ENCODE measurements at regions not wholly inside any gene's neighbourhood (a gene's known extent, or its start where the extent isn't known, plus 50 kb on each side); places are given as distances from the start of the nearest gene placed in this dataset.
"Not testable (repeated sequence)": the region's sequence is repeated elsewhere in the genome, so short reads cannot be mapped to it uniquely, and the experiment has no call there.

DNA sequence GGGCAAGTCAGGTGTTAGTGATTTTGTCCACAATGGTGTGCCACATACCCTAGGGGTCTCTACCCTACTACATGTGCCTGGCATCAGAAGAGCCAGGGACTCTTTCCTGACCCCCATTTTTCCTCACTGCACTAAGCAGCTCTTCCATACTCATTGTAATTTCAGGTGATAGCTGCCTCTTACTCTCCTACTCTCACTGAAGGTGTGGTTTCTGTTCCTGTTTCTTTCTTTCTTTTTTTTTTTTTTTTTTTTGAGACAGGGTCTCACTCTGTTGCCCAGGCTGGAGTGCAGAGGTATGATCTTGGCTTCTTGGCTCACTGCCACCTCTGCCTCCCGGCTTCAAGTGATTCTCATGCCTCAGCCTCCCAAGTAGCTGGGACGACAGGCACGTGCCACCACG is 164.9 kb upstream of the USP9X start:
- Mint-ChIP-seq H3K36me3 (no peaks in the 10 kb centered on the region), H3K4me1 (no peaks in the 10 kb centered on the region), H3K27me3 (ENCODE audit: low read depth in 3 of 3) (peaks cover 0 to 8% (median 1%) of the 10 kb centered on the region in 3 donors), H3K4me3 (no peak overlapping the region), H3K27ac (no peak overlapping the region), H3K9me3 (peaks cover 3 to 15% (median 8%) of the 10 kb centered on the region in 7 donors)
- no peak for DNase-seq
- Histone ChIP-seq H3K79me2 (ENCODE audit: insufficient read depth, low read length) (no peaks in the 10 kb centered on the region), H3K9me3 (replicated peaks in 1 of 2; ENCODE audit: control insufficient read depth in 1 of 2, insufficient read depth in 1 of 2, low read length in 2 of 2) (peaks cover 0 to 13% of the 10 kb centered on the region in 2 donors), H3K27ac (ENCODE audit: low read depth in 1 of 2, low read length in 2 of 2) (no peak overlapping the region), H3K9ac (ENCODE audit: insufficient read depth, low read length, poor library complexity, severe bottlenecking) (no peak overlapping the region), H3K4me1 (ENCODE audit: control insufficient read depth in 1 of 2, insufficient read depth in 2 of 2, low read length in 2 of 2) (no peaks in the 10 kb centered on the region), H4K20me1 (ENCODE audit: insufficient read depth, low read length) (no peaks in the 10 kb centered on the region), H3K27me3 (ENCODE audit: control insufficient read depth in 2 of 2, insufficient read depth in 2 of 2, low read length in 2 of 2) (peaks cover 0 to 2% of the 10 kb centered on the region in 2 donors), H3K36me3 (replicated peaks in 1 of 2; ENCODE audit: control insufficient read depth in 1 of 2, insufficient read depth in 2 of 2, low read length in 2 of 2) (no peaks in the 10 kb centered on the region), H3K4me2 (replicated peaks; ENCODE audit: extremely low read depth, low read length, poor library complexity, severe bottlenecking) (no peak overlapping the region), H3K4me3 (replicated peaks in 1 of 3; ENCODE audit: low read depth in 2 of 3, low read length in 3 of 3) (no peak overlapping the region), H2AFZ (ENCODE audit: insufficient read depth, low read depth, low read length, poor library complexity, severe bottlenecking) (no peak overlapping the region)
- intact Hi-C loops (cut with micrococcal nuclease), result no loop called here
- TF ChIP-seq, protein P1, sequence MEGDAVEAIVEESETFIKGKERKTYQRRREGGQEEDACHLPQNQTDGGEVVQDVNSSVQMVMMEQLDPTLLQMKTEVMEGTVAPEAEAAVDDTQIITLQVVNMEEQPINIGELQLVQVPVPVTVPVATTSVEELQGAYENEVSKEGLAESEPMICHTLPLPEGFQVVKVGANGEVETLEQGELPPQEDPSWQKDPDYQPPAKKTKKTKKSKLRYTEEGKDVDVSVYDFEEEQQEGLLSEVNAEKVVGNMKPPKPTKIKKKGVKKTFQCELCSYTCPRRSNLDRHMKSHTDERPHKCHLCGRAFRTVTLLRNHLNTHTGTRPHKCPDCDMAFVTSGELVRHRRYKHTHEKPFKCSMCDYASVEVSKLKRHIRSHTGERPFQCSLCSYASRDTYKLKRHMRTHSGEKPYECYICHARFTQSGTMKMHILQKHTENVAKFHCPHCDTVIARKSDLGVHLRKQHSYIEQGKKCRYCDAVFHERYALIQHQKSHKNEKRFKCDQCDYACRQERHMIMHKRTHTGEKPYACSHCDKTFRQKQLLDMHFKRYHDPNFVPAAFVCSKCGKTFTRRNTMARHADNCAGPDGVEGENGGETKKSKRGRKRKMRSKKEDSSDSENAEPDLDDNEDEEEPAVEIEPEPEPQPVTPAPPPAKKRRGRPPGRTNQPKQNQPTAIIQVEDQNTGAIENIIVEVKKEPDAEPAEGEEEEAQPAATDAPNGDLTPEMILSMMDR (IDR thresholded peaks at IDR 0.05), result no peak
- 100% methylated on average over 1 of the region's 4 CpGs for WGBS (ENCODE audit: insufficient coverage)

DNA sequence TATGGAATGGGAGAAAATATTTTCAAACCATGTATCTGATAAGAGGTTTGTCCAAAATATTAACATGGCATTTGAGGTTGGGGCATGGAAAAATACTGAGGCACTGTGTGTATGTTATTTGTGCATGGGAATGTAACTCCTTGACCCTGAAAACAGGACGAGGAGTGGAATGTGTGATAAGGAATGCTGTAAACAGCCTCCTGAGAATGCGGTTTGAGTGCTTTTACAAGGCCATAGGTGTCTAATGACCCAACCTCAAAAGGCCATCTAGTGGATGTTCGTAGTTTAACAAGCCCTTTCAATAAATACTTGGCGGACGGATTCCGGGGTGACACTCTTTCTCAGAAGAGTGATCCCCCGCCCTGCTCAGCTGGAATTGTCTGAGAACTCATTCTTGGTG is 162.9 kb upstream of the USP9X start:
- TF ChIP-seq, protein P1 (IDR thresholded peaks at IDR 0.05), result no peak
- Histone ChIP-seq H3K4me2 (replicated peaks; ENCODE audit: extremely low read depth, low read length, poor library complexity, severe bottlenecking) (no peak overlapping the region), H3K9ac (ENCODE audit: insufficient read depth, low read length, poor library complexity, severe bottlenecking) (no peak overlapping the region), H3K27ac (ENCODE audit: low read depth in 1 of 2, low read length in 2 of 2) (no peak overlapping the region), H2AFZ (ENCODE audit: insufficient read depth, low read depth, low read length, poor library complexity, severe bottlenecking) (no peak overlapping the region), H3K9me3 (replicated peaks in 1 of 2; ENCODE audit: control insufficient read depth in 1 of 2, insufficient read depth in 1 of 2, low read length in 2 of 2) (peaks cover 0 to 13% of the 10 kb centered on the region in 2 donors), H4K20me1 (ENCODE audit: insufficient read depth, low read length) (no peaks in the 10 kb centered on the region), H3K27me3 (ENCODE audit: control insufficient read depth in 2 of 2, insufficient read depth in 2 of 2, low read length in 2 of 2) (peaks cover 0 to 2% of the 10 kb centered on the region in 2 donors), H3K79me2 (ENCODE audit: insufficient read depth, low read length) (no peaks in the 10 kb centered on the region), H3K36me3 (replicated peaks in 1 of 2; ENCODE audit: control insufficient read depth in 1 of 2, insufficient read depth in 2 of 2, low read length in 2 of 2) (no peaks in the 10 kb centered on the region), H3K4me3 (replicated peaks in 1 of 3; ENCODE audit: low read depth in 2 of 3, low read length in 3 of 3) (no peak overlapping the region), H3K4me1 (ENCODE audit: control insufficient read depth in 1 of 2, insufficient read depth in 2 of 2, low read length in 2 of 2) (no peaks in the 10 kb centered on the region)
- intact Hi-C loops (cut with micrococcal nuclease), result no loop called here
- peaks cover 0 to 8% (median 1%) of the 10 kb centered on the region in 3 donors for H3K27me3 Mint-ChIP-seq (ENCODE audit: low read depth in 3 of 3)
- no peaks in the 10 kb centered on the region for H3K4me1 Mint-ChIP-seq
- H3K4me3 Mint-ChIP-seq, result no peak overlapping the region
- DNase-seq, result no peak
- H3K9me3 Mint-ChIP-seq, result peaks cover 3 to 15% (median 8%) of the 10 kb centered on the region in 7 donors
- H3K36me3 Mint-ChIP-seq, result no peaks in the 10 kb centered on the region
- H3K27ac Mint-ChIP-seq, result no peak overlapping the region
- WGBS (ENCODE audit: insufficient coverage), result 100% methylated on average over 1 of the region's 7 CpGs

DNA sequence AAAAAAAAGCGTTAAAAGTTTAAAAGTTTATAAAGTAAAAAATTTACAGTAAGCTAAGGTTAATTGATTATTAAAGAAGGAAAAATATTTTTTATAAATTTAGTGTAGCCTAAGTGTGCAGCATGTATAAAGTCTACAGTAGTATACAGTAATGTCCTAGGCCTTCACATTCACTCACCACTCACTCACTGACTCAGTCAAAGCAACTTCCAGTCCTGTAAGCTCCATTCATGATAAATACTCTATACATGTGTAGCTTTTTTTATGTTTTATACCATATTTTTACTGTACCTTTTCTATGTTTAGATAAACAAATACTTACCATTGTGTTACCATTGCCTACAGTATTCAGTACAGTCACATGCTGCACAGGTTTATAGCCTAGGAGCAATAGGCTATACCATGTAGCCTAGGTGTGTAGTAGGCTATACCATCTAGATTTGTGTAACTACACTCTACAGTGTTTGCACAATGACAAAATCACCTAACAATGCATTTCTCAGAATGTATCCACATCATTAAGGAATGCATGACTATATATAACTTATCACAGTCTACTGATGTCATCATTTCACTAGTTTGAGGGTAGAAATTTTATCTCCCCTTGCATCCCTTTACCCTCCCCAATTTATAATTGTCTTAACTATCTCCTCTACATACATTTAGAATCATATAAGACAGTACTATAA is 158.4 kb upstream of the USP9X start:
- H2AFZ ChIP-seq (ENCODE audit: insufficient read depth, low read depth, low read length, poor library complexity, severe bottlenecking); DNase-seq; H3K27ac ChIP-seq (ENCODE audit: low read depth in 1 of 2, low read length in 2 of 2); H4K20me1 ChIP-seq (ENCODE audit: insufficient read depth, low read length); H3K79me2 ChIP-seq (ENCODE audit: insufficient read depth, low read length); H3K36me3 Mint-ChIP-seq; H3K27me3 ChIP-seq (ENCODE audit: control insufficient read depth in 2 of 2, insufficient read depth in 2 of 2, low read length in 2 of 2); H3K4me1 Mint-ChIP-seq; H3K4me3 ChIP-seq (replicated peaks in 1 of 3; ENCODE audit: low read depth in 2 of 3, low read length in 3 of 3); H3K4me3 Mint-ChIP-seq; H3K4me1 ChIP-seq (ENCODE audit: control insufficient read depth in 1 of 2, insufficient read depth in 2 of 2, low read length in 2 of 2); H3K36me3 ChIP-seq (replicated peaks in 1 of 2; ENCODE audit: control insufficient read depth in 1 of 2, insufficient read depth in 2 of 2, low read length in 2 of 2); H3K27me3 Mint-ChIP-seq (ENCODE audit: low read depth in 3 of 3); H3K27ac Mint-ChIP-seq; H3K4me2 ChIP-seq (replicated peaks; ENCODE audit: extremely low read depth, low read length, poor library complexity, severe bottlenecking); H3K9ac ChIP-seq (ENCODE audit: insufficient read depth, low read length, poor library complexity, severe bottlenecking); intact Hi-C loops (cut with micrococcal nuclease): not testable (repeated sequence)
- WGBS (ENCODE audit: insufficient coverage), result no CpG with 5 or more reads among the region's 1 CpG
- peaks cover 4 to 20% of the 10 kb centered on the region in 2 donors for H3K9me3 ChIP-seq (replicated peaks in 1 of 2; ENCODE audit: control insufficient read depth in 1 of 2, insufficient read depth in 1 of 2, low read length in 2 of 2)
- H3K9me3 Mint-ChIP-seq, result peaks cover 7 to 18% (median 14%) of the 10 kb centered on the region in 7 donors
